OCI-LY7 (cell line): ENCODE measurements at regions not wholly inside any gene's neighbourhood (a gene's known extent, or its start where the extent isn't known, plus 50 kb on each side); places are given as distances from the start of the nearest gene placed in this dataset.

Experiments used
- CTCF ChIP-seq: fragments of 200-600 bp; sonication (generic); conservative IDR thresholded peaks from 2 replicates; pipeline ENCODE4 v1.5.1; 2014; ENCODE audit warnings: mild to moderate bottlenecking, antibody characterized with exemption, low read length, moderate library complexity, mixed read lengths
- EZH2phosphoT487 ChIP-seq: fragments of 200-600 bp; sonication (generic); IDR thresholded peaks from 2 replicates; pipeline ENCODE4 v1.6.1; 2018; ENCODE audit warnings: low read depth, borderline replicate concordance, mild to moderate bottlenecking, mixed run types, antibody characterized with exemption, low read length, moderate library complexity, mixed read lengths

GRCh38 chr6:76703285-76703684, 630.8 kb upstream of the IMPG1 start:
- TF ChIP-seq CTCF, result no peak
- TF ChIP-seq EZH2phosphoT487, result no peak
